ENCODE measurements at regions not wholly inside any gene's neighbourhood (a gene's known extent, or its start where the extent isn't known, plus 50 kb on each side); places are given as distances from the start of the nearest gene placed in this dataset.

GRCh38 chr5:93660677-93661076 is 77.7 kb downstream of the NR2F1 start:
- no peaks in the 10 kb centered on the region for H3K27me3 ChIP-seq (ENCODE audit: control insufficient read depth in 5 of 5, insufficient read depth in 4 of 5, low read length in 5 of 5)
- no peaks in the 10 kb centered on the region for H3K9me3 ChIP-seq (ENCODE audit: control insufficient read depth in 5 of 5, low read length in 5 of 5)
- no peak overlapping the region for H3K9ac ChIP-seq (ENCODE audit: low read length in 5 of 5)
- no peak overlapping the region for H3K27ac ChIP-seq (ENCODE audit: low read depth, low read length)
- H3K4me1 ChIP-seq (ENCODE audit: control insufficient read depth in 5 of 5, insufficient read depth in 5 of 5, low read length in 5 of 5), result no peaks in the 10 kb centered on the region
- H3K36me3 ChIP-seq (ENCODE audit: control insufficient read depth in 5 of 5, insufficient read depth in 5 of 5, low read length in 5 of 5), result no peaks in the 10 kb centered on the region
- no peak overlapping the region for H3K4me3 ChIP-seq (ENCODE audit: low read depth in 1 of 5, low read length in 5 of 5)

GRCh38 chr5:93658044-93658443 is 75.0 kb downstream of the NR2F1 start:
- no peaks in the 10 kb centered on the region for H3K9me3 ChIP-seq (ENCODE audit: control insufficient read depth in 5 of 5, low read length in 5 of 5)
- no peaks in the 10 kb centered on the region for H3K4me1 ChIP-seq (ENCODE audit: control insufficient read depth in 5 of 5, insufficient read depth in 5 of 5, low read length in 5 of 5)
- H3K9ac ChIP-seq (ENCODE audit: low read length in 5 of 5), result no peak overlapping the region
- H3K27me3 ChIP-seq (ENCODE audit: control insufficient read depth in 5 of 5, insufficient read depth in 4 of 5, low read length in 5 of 5), result no peaks in the 10 kb centered on the region
- no peak overlapping the region for H3K27ac ChIP-seq (ENCODE audit: low read depth, low read length)
- H3K36me3 ChIP-seq (ENCODE audit: control insufficient read depth in 5 of 5, insufficient read depth in 5 of 5, low read length in 5 of 5), result no peaks in the 10 kb centered on the region
- H3K4me3 ChIP-seq (ENCODE audit: low read depth in 1 of 5, low read length in 5 of 5), result no peak overlapping the region

- Histone ChIP-seq H3K4me3 (ENCODE audit: low read depth in 1 of 5, low read length in 5 of 5) (no peak overlapping the region), H3K27ac (ENCODE audit: low read depth, low read length) (no peak overlapping the region), H3K36me3 (ENCODE audit: control insufficient read depth in 5 of 5, insufficient read depth in 5 of 5, low read length in 5 of 5) (no peaks in the 10 kb centered on the region), H3K9ac (ENCODE audit: low read length in 5 of 5) (no peak overlapping the region), H3K27me3 (ENCODE audit: control insufficient read depth in 5 of 5, insufficient read depth in 4 of 5, low read length in 5 of 5) (no peaks in the 10 kb centered on the region), H3K4me1 (ENCODE audit: control insufficient read depth in 5 of 5, insufficient read depth in 5 of 5, low read length in 5 of 5) (no peaks in the 10 kb centered on the region), H3K9me3 (ENCODE audit: control insufficient read depth in 5 of 5, low read length in 5 of 5) (no peaks in the 10 kb centered on the region)
These were observed 71.7 kb downstream of the NR2F1 start for GRCh38 chr5:93654676-93655075.

- no peak overlapping the region for H3K4me3 ChIP-seq (ENCODE audit: low read depth in 1 of 5, low read length in 5 of 5)
- no peaks in the 10 kb centered on the region for H3K9me3 ChIP-seq (ENCODE audit: control insufficient read depth in 5 of 5, low read length in 5 of 5)
- H3K4me1 ChIP-seq (ENCODE audit: control insufficient read depth in 5 of 5, insufficient read depth in 5 of 5, low read length in 5 of 5), result no peaks in the 10 kb centered on the region
- no peaks in the 10 kb centered on the region for H3K36me3 ChIP-seq (ENCODE audit: control insufficient read depth in 5 of 5, insufficient read depth in 5 of 5, low read length in 5 of 5)
- no peaks in the 10 kb centered on the region for H3K27me3 ChIP-seq (ENCODE audit: control insufficient read depth in 5 of 5, insufficient read depth in 4 of 5, low read length in 5 of 5)
- no peak overlapping the region for H3K9ac ChIP-seq (ENCODE audit: low read length in 5 of 5)
- H3K27ac ChIP-seq (ENCODE audit: low read depth, low read length), result no peak overlapping the region
These were observed 70.7 kb downstream of the NR2F1 start for GRCh38 chr5:93653716-93654115.

GRCh38 chr5:93649234-93649900 is 66.3 kb downstream of the NR2F1 start:
- no peak overlapping the region for H3K27ac ChIP-seq (ENCODE audit: low read depth, low read length)
- peaks cover 0 to 19% (median 0%) of the 10 kb centered on the region in 5 donors for H3K4me1 ChIP-seq (ENCODE audit: control insufficient read depth in 5 of 5, insufficient read depth in 5 of 5, low read length in 5 of 5)
- H3K9me3 ChIP-seq (ENCODE audit: control insufficient read depth in 5 of 5, low read length in 5 of 5), result no peaks in the 10 kb centered on the region
- no peaks in the 10 kb centered on the region for H3K27me3 ChIP-seq (ENCODE audit: control insufficient read depth in 5 of 5, insufficient read depth in 4 of 5, low read length in 5 of 5)
- no peaks in the 10 kb centered on the region for H3K36me3 ChIP-seq (ENCODE audit: control insufficient read depth in 5 of 5, insufficient read depth in 5 of 5, low read length in 5 of 5)
- no peak overlapping the region for H3K9ac ChIP-seq (ENCODE audit: low read length in 5 of 5)
- H3K4me3 ChIP-seq (ENCODE audit: low read depth in 1 of 5, low read length in 5 of 5), result no peak overlapping the region

GRCh38 chr5:93644760-93645159 is 61.7 kb downstream of the NR2F1 start:
- Histone ChIP-seq H3K9me3 (ENCODE audit: control insufficient read depth in 5 of 5, low read length in 5 of 5) (no peaks in the 10 kb centered on the region), H3K27me3 (ENCODE audit: control insufficient read depth in 5 of 5, insufficient read depth in 4 of 5, low read length in 5 of 5) (no peaks in the 10 kb centered on the region), H3K27ac (ENCODE audit: low read depth, low read length) (no peak overlapping the region), H3K36me3 (ENCODE audit: control insufficient read depth in 5 of 5, insufficient read depth in 5 of 5, low read length in 5 of 5) (no peaks in the 10 kb centered on the region), H3K4me3 (ENCODE audit: low read depth in 1 of 5, low read length in 5 of 5) (no peak overlapping the region), H3K4me1 (ENCODE audit: control insufficient read depth in 5 of 5, insufficient read depth in 5 of 5, low read length in 5 of 5) (peaks cover 0 to 19% (median 0%) of the 10 kb centered on the region in 5 donors), H3K9ac (ENCODE audit: low read length in 5 of 5) (no peak overlapping the region)

Measured in subcutaneous abdominal adipose tissue (tissue), 5 donors.